HG03565 (cell line): ENCODE measurements at regions not wholly inside any gene's neighbourhood (a gene's known extent, or its start where the extent isn't known, plus 50 kb on each side); places are given as distances from the start of the nearest gene placed in this dataset.

ENCODE experiments used
- ATAC-seq: cut with Tn5 transposase; IDR thresholded peaks from one replicate; pipeline ENCODE4 v1.9.1; 2021; ENCODE audit warnings: mild to moderate bottlenecking, moderate library complexity; ENCODE audit not compliant: unreplicated experiment

DNA sequence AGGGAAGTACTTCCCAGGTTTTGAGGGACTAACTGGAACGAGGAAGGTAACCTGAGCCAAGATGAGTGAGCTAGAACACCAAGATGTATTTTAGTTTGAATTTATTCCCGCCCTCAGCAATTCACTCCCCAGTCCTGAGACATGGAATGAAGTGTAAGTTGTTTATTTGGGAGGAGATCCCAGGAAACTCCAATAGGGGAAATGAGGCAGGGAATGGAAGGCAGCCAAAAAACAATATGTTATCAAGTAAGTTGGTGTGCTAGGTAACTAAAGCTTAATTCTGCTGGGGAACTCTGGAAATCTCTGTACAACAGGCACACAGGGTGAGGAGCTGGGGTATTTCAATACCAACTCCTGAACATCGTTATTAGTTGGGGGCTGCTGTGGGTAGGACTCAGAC, 189.7 kb upstream of the HDAC9 start:
- no peak for ATAC-seq

DNA sequence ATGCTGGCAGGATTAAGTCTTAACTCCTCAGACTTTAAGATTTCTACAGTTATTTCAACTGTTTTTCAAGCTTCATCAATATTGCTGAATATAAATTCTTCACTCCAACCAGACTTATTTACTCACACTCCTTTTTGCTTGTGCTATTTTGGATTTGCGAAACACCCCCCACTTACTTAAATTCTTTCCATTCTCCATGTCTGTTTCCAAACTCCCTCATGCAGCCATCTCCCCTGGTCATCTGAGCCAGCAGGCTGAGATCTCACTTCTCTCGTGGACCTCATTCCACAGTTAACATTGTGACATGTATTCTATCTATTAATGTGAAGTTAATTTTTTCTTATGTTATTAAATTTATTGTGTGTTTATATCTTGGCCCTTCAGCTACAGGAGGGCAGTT, 188.9 kb upstream of the HDAC9 start:
- ATAC-seq = no peak

DNA sequence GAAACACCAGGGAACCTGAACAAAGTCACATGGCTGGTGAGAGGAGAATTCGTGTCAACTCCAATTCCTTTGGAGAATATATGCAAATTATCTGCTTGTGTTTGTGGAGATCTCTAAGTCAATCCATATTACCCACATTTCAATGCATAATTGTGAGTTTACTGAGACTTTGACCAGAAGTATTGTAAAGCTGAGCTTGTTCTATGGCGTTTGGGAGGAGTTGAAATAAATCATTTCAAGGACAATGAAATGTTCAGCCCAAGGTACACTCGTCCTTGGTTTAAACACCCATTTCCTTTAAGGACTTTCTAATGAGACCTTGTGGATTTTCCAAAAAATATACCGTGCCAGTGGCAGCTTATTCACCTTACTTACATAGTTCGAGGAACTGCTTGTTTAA, 186.6 kb upstream of the HDAC9 start:
- ATAC-seq = no peak

DNA sequence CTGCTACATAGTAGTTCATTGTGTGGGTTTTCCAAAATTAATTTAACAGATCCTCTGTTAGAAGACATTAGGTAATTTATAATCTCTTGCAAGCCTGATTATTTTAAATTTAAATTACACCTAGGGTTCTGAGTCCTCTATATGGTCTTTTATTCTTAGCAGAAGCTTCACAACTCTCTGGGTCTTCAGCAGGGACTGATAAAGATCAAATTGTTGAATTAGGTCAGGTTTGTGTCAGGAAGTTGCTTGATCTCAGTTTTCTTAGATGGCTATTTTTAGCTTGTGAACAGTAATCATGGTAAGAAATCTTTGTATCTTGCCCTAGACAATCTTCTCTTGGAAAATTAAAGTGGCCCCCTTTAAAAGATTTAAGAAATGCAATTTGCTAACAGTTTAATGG, 183.1 kb upstream of the HDAC9 start:
- ATAC-seq = no peak

DNA sequence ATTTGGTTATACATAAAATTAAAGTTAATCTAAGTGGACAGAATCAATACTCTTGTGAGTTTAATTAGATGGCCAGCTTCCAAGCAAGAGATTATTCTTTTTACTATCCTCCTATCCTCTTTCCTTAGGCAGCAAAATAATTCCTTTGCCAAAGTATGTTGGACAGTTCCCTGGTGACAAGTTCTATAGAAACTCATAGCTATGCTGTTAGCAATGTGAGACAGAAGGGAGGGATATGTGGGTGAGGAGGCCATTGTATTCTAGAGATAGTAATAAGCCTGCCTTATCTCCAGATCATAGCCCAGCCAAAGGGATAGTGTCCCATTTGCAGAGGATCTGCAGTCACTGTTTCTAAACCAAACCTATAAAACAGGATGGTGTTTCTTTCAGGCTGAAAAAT, 181.6 kb upstream of the HDAC9 start:
- ATAC-seq = no peak

DNA sequence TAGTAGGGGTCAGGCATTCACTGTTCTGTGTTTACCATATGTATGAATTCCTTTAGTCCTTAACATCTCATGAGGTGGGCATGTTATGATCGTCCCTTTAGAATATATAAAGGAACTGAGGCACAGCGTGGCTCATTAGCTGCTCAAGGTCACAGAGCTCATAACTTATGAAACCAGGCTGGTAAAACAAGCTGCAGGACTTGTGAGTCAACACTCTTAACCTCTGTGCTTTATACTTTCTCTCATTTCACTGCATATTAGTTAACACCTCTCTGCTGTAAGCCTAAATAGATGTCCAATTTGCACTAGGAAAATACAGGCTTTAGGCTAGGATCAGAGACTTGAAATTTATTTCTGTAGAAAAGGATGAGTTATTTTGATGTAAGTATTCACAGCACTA, 180.3 kb upstream of the HDAC9 start:
- ATAC-seq = no peak

DNA sequence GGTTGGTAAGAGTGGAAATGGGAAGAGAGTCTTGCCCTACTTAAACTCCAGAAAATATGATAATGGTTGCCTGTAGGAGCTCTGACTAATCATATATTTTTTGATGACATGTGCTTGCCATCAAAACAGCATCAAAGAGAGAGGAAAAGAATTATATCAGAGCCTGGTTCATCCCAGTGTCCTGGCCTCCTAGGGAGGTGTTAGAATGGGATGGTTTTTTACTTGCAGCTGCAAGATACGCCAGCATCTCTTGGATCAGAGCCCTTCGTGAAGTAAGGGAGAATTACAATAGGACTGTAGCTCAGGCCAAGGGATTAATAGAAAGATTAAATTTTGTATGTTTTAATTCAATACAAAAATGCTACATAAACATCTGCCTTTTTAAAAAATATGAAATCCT, 177.6 kb upstream of the HDAC9 start:
- no peak for ATAC-seq

DNA sequence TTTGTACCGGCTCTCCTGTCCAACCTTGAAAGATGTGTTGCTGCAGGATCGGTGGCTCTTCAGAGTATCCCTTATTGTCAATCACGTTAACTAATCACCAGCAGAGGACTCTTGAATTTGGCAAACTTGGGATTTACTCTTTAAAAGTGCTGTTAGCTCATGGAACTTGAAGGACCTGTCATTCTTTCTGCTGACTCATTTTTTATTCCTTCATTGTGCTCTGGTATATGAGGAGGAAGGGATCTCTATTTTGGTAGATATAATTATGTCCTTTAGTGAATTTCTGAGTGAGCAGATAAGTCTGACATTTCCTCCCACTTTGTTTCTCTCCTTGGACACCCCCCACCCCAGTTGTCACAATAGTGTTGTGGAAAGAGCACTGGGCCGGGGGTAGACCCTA, 175.1 kb upstream of the HDAC9 start:
- ATAC-seq = no peak

DNA sequence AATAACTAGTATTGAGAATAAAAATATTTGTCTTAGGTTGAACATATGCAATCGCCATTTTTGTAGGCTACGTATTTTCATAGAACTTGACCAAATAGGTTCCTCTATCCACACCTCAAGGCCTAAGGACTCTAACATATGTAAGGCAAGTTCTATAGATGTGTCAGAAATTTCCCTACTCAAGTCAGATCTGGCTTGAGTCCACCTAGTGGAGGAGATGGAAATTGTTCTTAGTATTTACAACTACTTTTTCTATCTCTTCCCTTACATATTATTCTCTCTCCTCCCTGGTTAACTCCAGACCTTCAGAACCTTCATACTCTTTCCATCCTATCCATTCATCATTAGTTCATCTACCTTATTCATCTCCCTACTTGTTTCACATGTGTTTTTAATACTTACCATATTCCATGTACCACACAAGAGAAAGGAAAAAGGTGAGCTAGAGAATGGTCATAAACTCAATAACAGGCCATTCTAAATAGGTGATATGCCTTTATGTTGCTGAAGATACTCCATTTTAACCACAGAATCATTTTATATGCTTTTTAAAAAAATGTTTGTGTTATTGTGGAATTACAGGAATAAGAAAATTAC, 174.5 kb upstream of the HDAC9 start:
- ATAC-seq = peak; percentile 93

DNA sequence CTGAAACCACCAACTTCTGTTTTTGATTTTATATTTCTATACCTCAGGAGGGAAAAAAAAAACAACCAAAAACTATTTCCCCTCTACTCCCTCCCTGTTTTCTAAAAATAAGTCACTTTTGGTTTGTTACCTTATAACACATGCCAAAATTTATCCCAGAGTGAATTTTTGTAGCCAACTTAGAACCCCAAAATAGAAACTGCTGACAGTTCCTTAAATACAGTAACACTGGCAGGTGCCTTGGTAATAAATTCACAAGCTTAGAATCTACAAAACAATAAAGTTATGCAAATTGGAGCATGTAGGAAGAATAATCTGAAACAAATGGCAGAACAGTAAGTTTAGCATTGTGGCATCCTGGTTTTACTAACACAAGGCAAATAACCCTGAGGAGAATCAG, 165.0 kb upstream of the HDAC9 start:
- no peak for ATAC-seq

DNA sequence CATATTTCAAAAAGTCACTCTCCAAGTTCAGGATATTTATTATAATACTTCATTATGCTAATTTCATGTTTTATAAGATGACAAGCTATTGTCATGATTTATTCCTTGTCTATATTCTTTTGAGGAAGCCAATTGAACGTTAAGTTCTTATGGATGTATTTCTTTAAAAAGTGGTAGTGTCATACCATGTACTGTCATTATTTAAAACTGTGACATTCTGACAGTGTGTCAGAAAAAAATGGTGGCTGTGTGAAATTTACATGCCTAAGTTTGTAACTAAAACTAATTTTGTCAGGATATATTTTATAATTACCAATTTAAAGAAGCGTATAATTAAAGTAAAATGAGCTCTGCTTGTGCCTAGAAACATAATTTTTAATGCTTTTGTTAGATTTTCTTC, 158.9 kb upstream of the HDAC9 start:
- ATAC-seq = no peak

DNA sequence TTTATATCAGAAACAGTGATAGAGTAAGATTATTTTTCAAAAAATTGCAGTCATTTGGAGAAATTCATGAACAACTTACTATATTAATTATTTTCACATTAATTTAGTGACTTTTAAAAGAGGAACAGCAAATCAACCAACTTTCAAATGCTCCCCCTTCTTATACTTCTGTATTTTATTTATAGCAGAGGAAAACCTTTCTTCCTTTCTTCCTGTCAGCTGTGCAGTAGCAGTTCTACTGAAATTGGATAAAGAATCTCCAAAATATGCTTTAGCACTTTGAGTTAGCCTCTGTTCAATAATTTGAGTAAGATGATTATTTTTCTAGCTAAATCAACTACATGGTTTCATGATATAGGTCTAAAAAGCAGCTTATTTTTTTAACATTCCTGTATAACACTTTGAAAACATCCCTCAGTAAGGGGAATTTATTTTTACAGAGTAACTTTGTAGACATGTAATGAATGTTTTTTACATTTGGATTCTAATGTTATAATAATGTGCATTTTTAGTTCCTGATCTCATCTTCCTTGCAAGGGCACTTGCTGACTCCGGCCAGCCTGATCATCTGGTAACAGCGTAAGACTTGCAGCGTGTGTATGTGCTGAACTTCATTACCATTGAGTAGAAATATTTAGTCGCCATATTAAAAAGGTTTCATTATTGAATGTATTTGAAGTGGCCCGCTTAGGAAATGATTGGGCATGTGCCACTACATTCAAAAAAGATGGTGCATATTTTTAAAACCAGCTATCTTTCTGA, 158.3 kb upstream of the HDAC9 start:
- no peak for ATAC-seq

DNA sequence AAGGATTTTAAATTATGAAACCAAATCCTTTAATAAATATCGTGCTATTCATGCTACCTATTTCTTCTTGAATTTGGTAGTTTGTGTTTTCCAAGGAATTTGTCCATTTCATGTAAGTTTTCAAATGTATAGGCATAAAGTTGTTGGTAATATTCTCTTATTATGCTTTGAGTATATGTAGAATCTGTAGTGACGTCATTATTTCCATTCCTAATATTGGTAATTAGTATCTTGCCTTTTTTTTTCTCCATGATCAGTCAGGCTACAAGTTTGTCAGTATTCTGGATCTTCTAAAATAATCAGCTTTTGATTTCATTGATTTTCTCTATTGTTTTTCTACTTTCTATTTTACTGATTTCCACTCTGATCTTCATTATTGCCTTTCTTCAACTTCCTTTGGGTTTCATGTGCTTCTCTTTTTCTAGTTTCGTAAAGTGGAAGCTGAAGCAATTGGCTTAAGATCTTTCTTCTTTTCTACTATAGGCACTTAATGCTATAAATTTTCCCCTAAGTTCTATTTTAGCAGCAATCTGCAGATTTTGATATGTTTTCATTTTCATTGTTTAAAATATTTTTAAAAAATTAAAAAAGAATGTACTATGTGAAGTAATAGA, 156.5 kb upstream of the HDAC9 start:
- ATAC-seq = no peak

DNA sequence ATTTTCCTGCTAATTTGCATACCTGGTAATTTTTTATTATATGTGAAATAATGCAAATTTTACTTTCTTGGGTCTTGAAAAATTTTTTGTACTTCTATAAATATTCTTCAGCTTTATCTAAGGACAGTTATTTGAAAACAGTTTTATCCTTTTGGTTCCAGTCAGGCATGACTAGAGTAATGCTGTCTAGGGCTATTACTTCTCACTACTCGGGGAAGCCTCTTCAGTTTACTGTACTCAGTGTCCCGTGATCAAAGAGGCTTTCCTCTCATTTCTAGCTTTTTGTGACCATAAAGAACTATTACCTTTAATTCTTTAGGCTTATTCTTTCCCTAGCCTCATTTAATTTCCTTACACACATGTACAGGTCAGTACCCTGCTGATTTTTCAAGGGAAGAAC, 153.8 kb upstream of the HDAC9 start:
- ATAC-seq = no peak

DNA sequence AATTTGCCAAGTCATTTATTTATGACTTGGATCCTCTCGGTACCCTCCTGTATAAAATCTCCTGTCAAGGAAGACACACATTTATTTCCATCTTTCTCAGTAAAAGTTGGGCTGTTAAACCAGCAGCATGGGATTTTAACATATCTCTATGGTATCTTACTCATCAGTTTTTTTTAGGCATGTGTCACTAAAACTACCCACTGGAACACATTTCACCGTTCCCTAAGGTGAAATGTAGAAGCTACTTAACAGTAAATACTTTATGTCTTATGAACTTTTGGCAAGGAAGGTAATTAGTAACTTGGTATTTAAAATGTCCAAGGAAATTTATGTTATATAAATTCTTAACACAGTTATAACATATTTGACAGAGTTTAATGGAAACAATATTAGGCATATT, 152.5 kb upstream of the HDAC9 start:
- no peak for ATAC-seq

DNA sequence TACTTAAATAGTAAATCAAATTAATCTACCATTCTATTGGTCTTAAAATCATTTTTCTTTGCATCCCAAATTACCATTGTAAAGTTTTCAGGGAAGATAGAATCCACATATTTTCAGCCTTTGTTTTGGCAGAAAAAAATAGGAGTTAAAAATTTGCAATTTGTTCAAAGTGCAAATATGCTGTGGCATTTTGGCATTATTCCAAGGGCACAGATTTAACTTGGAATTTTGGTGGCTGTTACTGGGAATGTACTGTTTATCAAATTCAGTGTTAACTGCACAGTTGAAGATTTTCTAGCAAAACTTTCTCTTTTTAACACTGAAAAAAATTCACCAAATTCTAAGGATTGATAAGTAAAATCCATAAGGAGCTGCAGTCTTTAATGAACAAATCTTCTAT, 151.0 kb upstream of the HDAC9 start:
- ATAC-seq = no peak

DNA sequence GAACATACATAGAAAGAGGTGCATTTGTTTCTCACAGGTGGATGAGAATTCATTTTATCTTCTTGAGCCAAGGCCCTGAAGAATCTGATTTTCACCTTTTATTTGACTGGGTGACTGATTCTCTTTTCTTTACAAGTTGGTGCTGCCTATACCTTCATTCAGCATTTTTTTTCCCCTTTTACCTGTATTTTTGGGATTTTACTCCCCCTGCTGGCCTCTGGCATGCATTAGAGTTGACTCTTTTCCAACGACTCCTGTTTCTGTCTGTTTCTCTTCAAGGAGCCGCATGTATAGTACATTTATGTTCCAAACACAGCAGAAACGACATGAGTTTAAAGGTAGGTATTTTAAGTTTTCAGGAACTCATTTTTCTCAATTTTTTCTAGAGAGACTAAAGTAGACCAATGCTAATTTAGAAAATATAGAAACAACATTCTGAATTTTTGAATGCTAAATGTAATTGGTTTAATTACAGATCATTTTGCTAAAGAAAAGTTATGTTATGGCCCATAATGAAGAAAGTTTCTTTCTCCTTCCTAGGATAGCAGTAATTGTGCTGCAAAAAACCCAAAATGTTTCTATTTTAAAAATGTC, 149.8 kb upstream of the HDAC9 start:
- ATAC-seq = peak; percentile 60

DNA sequence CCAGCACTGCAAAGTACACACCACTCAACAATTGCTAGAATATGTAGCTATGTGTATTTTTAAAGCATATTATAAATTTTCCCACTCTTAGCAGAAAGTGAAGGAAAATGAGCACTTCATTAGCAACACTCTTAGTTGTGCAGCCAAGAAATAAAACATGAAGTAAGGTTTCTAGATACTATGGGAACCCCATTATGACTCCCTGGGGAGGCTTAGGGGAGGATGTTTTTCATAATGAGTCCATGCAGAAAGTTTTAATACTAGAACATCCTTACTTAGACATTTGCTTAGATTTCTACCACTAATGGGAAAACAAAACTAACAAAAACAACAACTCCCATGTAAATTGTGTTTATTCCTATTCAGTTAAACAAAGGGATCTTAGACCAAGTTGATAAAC, 148.4 kb upstream of the HDAC9 start:
- ATAC-seq = no peak

DNA sequence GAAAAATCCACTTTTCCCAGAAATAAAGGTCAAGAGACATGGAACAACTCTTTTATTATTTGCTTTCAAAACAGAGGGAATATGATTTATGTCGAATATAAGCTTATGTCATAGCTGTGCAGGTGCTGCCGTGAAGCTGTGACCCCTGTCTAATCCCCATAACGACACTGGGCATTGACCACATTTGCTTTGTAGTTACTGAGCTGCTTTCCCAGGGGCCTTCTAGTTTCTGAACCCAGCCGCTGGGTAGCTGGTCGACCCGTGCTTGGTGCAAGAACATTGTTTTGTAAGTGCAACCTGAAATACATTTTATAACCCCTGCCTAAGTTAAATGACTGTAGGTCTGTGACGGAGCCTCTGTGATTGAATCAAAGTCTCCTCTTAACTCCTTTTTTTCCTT, 144.9 kb upstream of the HDAC9 start:
- ATAC-seq = no peak

DNA sequence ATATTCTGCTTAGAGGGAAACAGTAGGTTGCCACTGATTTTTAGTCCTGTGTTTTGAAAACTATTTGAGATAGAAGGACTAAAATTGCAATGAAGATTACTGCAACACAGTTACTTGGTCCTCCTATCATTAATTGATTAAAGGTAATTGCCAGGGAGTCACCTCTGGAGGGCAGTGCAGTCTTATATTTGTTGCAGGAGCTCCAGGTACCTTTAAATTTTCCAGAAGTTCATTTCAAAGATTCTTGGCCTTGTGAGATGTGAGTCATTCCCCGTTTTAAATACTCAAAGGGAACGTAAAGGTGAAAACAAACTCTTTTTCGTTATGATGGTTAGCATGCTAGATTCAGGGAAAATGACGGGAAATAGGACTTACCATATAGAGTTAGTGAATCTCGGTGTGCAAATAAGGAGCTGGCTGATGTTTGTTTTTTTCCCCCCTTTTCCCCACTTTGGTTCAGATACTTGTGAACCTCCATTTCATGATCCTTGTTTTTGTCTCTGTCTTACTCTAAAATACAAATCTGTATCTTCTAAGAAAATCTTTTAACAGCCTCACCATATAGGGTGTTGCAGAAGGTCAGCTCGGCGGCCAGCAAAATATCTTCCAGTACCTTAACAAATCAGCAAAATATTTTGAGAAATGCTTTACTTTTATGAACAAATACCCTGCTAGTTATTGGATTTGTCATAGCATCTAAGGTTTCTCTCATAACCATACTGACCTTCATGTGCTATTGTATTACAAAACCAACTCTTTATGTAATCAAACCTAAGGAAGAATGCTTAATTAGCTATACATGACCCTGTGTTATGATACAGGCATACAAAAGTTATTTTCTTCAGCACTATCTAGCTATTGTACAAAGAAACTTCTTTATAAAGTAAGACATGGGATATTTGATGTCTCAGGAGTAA, 143.0 kb upstream of the HDAC9 start:
- peak; percentile 75 for ATAC-seq

DNA sequence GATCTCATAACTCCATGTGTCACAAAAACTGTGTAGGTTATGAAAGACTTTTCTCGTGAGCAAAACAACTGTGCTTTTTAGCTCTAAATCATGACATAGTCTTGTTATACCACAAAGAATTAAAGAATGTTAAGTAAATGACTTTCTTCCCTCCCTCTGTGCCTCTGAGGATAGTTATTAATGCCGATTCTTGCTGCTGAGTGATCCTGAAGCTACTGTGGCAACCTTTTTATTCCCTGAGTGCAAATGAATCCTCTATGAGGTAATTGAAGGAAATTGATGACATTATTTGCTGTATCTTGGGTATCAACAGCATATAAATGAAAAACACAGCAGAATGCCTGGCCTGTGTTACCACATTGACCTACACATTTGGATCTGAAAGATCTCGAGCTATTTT, 142.2 kb upstream of the HDAC9 start:
- ATAC-seq = no peak
